ENCODE measurements at regions not wholly inside any gene's neighbourhood (a gene's known extent, or its start where the extent isn't known, plus 50 kb on each side); places are given as distances from the start of the nearest gene placed in this dataset.

- no peak for TF ChIP-seq TCF4 (CRISPR knock-in tag; IDR thresholded peaks at IDR 0.05; ENCODE audit: borderline replicate concordance)
- no peak for TF ChIP-seq ZC3H10 (CRISPR knock-in tag; IDR thresholded peaks at IDR 0.05)
- no peak for TF ChIP-seq RARB (CRISPR knock-in tag; IDR thresholded peaks at IDR 0.05)
- TF ChIP-seq, protein P1, sequence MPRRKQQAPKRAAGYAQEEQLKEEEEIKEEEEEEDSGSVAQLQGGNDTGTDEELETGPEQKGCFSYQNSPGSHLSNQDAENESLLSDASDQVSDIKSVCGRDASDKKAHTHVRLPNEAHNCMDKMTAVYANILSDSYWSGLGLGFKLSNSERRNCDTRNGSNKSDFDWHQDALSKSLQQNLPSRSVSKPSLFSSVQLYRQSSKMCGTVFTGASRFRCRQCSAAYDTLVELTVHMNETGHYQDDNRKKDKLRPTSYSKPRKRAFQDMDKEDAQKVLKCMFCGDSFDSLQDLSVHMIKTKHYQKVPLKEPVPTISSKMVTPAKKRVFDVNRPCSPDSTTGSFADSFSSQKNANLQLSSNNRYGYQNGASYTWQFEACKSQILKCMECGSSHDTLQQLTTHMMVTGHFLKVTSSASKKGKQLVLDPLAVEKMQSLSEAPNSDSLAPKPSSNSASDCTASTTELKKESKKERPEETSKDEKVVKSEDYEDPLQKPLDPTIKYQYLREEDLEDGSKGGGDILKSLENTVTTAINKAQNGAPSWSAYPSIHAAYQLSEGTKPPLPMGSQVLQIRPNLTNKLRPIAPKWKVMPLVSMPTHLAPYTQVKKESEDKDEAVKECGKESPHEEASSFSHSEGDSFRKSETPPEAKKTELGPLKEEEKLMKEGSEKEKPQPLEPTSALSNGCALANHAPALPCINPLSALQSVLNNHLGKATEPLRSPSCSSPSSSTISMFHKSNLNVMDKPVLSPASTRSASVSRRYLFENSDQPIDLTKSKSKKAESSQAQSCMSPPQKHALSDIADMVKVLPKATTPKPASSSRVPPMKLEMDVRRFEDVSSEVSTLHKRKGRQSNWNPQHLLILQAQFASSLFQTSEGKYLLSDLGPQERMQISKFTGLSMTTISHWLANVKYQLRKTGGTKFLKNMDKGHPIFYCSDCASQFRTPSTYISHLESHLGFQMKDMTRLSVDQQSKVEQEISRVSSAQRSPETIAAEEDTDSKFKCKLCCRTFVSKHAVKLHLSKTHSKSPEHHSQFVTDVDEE (CRISPR knock-in tag; IDR thresholded peaks at IDR 0.05) = no peak
- TF ChIP-seq ISL1 (CRISPR knock-in tag; IDR thresholded peaks at IDR 0.05) = no peak
- no peak for TF ChIP-seq ZNF8 (CRISPR knock-in tag; IDR thresholded peaks at IDR 0.05)
- TF ChIP-seq, protein P2, sequence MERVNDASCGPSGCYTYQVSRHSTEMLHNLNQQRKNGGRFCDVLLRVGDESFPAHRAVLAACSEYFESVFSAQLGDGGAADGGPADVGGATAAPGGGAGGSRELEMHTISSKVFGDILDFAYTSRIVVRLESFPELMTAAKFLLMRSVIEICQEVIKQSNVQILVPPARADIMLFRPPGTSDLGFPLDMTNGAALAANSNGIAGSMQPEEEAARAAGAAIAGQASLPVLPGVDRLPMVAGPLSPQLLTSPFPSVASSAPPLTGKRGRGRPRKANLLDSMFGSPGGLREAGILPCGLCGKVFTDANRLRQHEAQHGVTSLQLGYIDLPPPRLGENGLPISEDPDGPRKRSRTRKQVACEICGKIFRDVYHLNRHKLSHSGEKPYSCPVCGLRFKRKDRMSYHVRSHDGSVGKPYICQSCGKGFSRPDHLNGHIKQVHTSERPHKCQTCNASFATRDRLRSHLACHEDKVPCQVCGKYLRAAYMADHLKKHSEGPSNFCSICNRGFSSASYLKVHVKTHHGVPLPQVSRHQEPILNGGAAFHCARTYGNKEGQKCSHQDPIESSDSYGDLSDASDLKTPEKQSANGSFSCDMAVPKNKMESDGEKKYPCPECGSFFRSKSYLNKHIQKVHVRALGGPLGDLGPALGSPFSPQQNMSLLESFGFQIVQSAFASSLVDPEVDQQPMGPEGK (CRISPR knock-in tag; IDR thresholded peaks at IDR 0.05; ENCODE audit: borderline replicate concordance) = no peak
- no peak for TF ChIP-seq ARNTL (CRISPR knock-in tag; IDR thresholded peaks at IDR 0.05; ENCODE audit: borderline replicate concordance, low read depth)
- no peak for TF ChIP-seq OSR1 (CRISPR knock-in tag; IDR thresholded peaks at IDR 0.05)
- TF ChIP-seq ZNF70 (CRISPR knock-in tag; IDR thresholded peaks at IDR 0.05) = no peak
- TF ChIP-seq PPARA (CRISPR knock-in tag; IDR thresholded peaks at IDR 0.05; ENCODE audit: borderline replicate concordance) = no peak
- no peak for TF ChIP-seq GLIS3 (CRISPR knock-in tag; IDR thresholded peaks at IDR 0.05)
- TF ChIP-seq, protein P3, sequence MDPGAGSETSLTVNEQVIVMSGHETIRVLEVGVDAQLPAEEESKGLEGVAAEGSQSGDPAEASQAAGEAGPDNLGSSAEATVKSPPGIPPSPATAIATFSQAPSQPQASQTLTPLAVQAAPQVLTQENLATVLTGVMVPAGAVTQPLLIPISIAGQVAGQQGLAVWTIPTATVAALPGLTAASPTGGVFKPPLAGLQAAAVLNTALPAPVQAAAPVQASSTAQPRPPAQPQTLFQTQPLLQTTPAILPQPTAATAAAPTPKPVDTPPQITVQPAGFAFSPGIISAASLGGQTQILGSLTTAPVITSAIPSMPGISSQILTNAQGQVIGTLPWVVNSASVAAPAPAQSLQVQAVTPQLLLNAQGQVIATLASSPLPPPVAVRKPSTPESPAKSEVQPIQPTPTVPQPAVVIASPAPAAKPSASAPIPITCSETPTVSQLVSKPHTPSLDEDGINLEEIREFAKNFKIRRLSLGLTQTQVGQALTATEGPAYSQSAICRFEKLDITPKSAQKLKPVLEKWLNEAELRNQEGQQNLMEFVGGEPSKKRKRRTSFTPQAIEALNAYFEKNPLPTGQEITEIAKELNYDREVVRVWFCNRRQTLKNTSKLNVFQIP (CRISPR knock-in tag; IDR thresholded peaks at IDR 0.05; ENCODE audit: borderline replicate concordance, low read depth) = no peak
- no peak for TF ChIP-seq ZNF565 (CRISPR knock-in tag; conservative IDR thresholded peaks at IDR 0.05; ENCODE audit: low read depth)
- TF ChIP-seq CSDC2 (CRISPR knock-in tag; IDR thresholded peaks at IDR 0.05) = no peak
Measured at GRCh38 chr19:30898353-30899103, 450.7 kb downstream of the TSHZ3 start.

GRCh38 chr19:30897553-30897952 lies 451.7 kb downstream of the TSHZ3 start:
- ATAC-seq = no peak

More at GRCh38 chr19:30898353-30899103, 450.7 kb downstream of the TSHZ3 start:
- no peak for ATAC-seq

More at GRCh38 chr19:30897553-30897952, 451.7 kb downstream of the TSHZ3 start:
- TF ChIP-seq, protein P3 (CRISPR knock-in tag; IDR thresholded peaks at IDR 0.05; ENCODE audit: borderline replicate concordance, low read depth) = no peak
- no peak for TF ChIP-seq ESRRG (CRISPR knock-in tag; IDR thresholded peaks at IDR 0.05)
- TF ChIP-seq GLIS3 (CRISPR knock-in tag; IDR thresholded peaks at IDR 0.05) = no peak
- no peak for TF ChIP-seq OSR1 (CRISPR knock-in tag; IDR thresholded peaks at IDR 0.05)
- TF ChIP-seq, protein P1 (CRISPR knock-in tag; IDR thresholded peaks at IDR 0.05) = no peak
- TF ChIP-seq ISL1 (CRISPR knock-in tag; IDR thresholded peaks at IDR 0.05) = no peak
- no peak for TF ChIP-seq TCF4 (CRISPR knock-in tag; IDR thresholded peaks at IDR 0.05; ENCODE audit: borderline replicate concordance)
- no peak for TF ChIP-seq ZFP30 (CRISPR knock-in tag; IDR thresholded peaks at IDR 0.05)
- no peak for TF ChIP-seq SNAI2 (CRISPR knock-in tag; IDR thresholded peaks at IDR 0.05)

Data from SK-N-SH treated with all-trans-retinoic acid at 6 μM for 48 hours (cell line).